Heart left ventricle (tissue), 13 donors: ENCODE measurements at regions not wholly inside any gene's neighbourhood (a gene's known extent, or its start where the extent isn't known, plus 50 kb on each side); places are given as distances from the start of the nearest gene placed in this dataset.

Experiments used
- POLR2A ChIP-seq, 2 donors: fragments of 450-650 bp; IDR thresholded peaks; one replicate each; pipeline ENCODE4 v1.6.1; 2017; ENCODE audit warnings: antibody characterized with exemption in 2 of 2, mild to moderate bottlenecking in 2 of 2, moderate library complexity in 2 of 2
- TF ChIP-seq, protein P1 (sequence below), 12 donors: fragments of 200-600 bp; sonication (generic) in 4 of 12; IDR thresholded peaks; one replicate each; pipeline versions ENCODE4 v1.5.0 to v1.8.0; 2018 to 2022; ENCODE audit warnings: antibody characterized with exemption in 12 of 12, mild to moderate bottlenecking in 5 of 12
- donor health status: ischemic (EF 13 %, LVEDD 7.1; RV severe dilation, severe dysfunction).
- donor health status: DM: no; HTN: yes; CAD: no.
- donor health status: DM: no; HTN: no; CAD: no.
- donor health status: ischemic (EF 25% LVEDD 6.9; RV normal size, moderate dysfunction).
- donor health status: ischemic (EF 25% LVEDD 5.7; RV mildly dilated, moderate dysfunction).
- donor health status: ischemic (EF 35%, LVEDD 5.7; RV mildly dilated, moderate dysfunction).
- donor health status: nonischemic (EF 11% LVEDD 7.7; RV severe dilation, severe dysfunction).
- donor health status: DM: yes; HTN: yes; CAD: no.
- donor health status: PGD.
- donor health status: ischemic (EF 29% LVEDD 5.4; RV normal size, mild dysfunction).
- donor health status: nonischemic (EF 23%, LVEDD 6.1; RV moderate dilation, normal function).

DNA sequence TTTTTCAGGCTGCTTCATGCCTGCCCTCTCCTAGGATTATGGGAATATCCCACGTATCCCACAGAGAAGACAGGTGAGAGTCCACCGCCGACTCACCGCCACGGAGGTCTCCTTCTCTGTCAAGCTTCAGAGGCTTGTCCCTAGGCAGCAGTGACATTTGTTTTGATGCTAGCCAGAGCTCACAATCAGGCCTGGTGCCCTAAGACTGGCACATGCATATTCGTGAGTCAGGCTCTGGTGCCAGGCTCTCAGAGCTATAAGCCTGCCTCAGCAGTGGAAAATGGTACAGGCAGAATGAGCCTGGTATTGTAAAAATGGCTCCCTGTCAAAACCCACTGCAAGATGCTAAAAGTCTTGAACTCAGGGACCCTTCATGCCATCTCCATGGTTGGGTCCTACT is 65.5 kb downstream of the RBMY1A1 start:
- TF ChIP-seq, protein P1, sequence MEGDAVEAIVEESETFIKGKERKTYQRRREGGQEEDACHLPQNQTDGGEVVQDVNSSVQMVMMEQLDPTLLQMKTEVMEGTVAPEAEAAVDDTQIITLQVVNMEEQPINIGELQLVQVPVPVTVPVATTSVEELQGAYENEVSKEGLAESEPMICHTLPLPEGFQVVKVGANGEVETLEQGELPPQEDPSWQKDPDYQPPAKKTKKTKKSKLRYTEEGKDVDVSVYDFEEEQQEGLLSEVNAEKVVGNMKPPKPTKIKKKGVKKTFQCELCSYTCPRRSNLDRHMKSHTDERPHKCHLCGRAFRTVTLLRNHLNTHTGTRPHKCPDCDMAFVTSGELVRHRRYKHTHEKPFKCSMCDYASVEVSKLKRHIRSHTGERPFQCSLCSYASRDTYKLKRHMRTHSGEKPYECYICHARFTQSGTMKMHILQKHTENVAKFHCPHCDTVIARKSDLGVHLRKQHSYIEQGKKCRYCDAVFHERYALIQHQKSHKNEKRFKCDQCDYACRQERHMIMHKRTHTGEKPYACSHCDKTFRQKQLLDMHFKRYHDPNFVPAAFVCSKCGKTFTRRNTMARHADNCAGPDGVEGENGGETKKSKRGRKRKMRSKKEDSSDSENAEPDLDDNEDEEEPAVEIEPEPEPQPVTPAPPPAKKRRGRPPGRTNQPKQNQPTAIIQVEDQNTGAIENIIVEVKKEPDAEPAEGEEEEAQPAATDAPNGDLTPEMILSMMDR (IDR thresholded peaks at IDR 0.05), result no peak
- no peak for TF ChIP-seq POLR2A (IDR thresholded peaks at IDR 0.05)
